B cell (primary cell): ENCODE measurements at regions not wholly inside any gene's neighbourhood (a gene's known extent, or its start where the extent isn't known, plus 50 kb on each side); places are given as distances from the start of the nearest gene placed in this dataset.

ENCODE experiments used
- ATAC-seq: fragments of 200-7000 bp; cut with Tn5 transposase; one replicate; pipeline ENCODE4 v1.10.0; 2021; ENCODE audit warnings: low read depth, mild to moderate bottlenecking, moderate number of reproducible peaks, moderate library complexity
- CTCF ChIA-PET: fragments of 350-600 bp; sonication (Branson Sonifier 250); formaldehyde crosslinking; loops from one replicate; lab custom pipeline; 2021; ENCODE audit warnings: antibody characterized with exemption, inconsistent platforms; lab: Charles Lee
- POLR2A ChIA-PET: fragments of 350-600 bp; sonication (Branson Sonifier 250); formaldehyde crosslinking; loops from one replicate; lab custom pipeline; 2021; ENCODE audit warnings: antibody characterized with exemption; lab: Charles Lee
- DNase-seq: peaks from one replicate; pipeline ENCODE4 v3.0.0; 2013
- H2AFZ ChIP-seq: 2 replicates; pipeline ENCODE4 v1.6.1; 2012; ENCODE audit warnings: mild to moderate bottlenecking, low read depth, low read length; ENCODE audit not compliant: insufficient read depth, poor library complexity, severe bottlenecking
- H3K27ac ChIP-seq, 2 donors: 1 replicate in 1 of 2; 2 replicates in 1 of 2; pipeline ENCODE4 v1.5.1; 2012 to 2013; ENCODE audit warnings: low read length in 2 of 2, mild to moderate bottlenecking in 2 of 2, moderate library complexity in 1 of 2
- H3K27me3 ChIP-seq, 4 experiments: fragments of 200-600 bp in 1 of 4; sonication (generic) in 1 of 4; replicated peaks in 1 of 4; 1 replicate in 2 of 4; 2 replicates in 2 of 4; pipeline versions ENCODE4 v1.6.1 to v1.7.0; 2013 to 2016; ENCODE audit warnings: low read length in 3 of 4, mild to moderate bottlenecking in 2 of 4, mixed read lengths in 1 of 4, moderate library complexity in 1 of 4; ENCODE audit not compliant: insufficient read depth in 4 of 4, control insufficient read depth in 3 of 4; ENCODE audit errors: control extremely low read depth in 1 of 4
- H3K36me3 ChIP-seq, 2 experiments: replicated peaks in 1 of 2; 1 replicate in 1 of 2; 2 replicates in 1 of 2; pipeline versions ENCODE4 v1.6.1 to v1.7.1; 2013; ENCODE audit warnings: low read length in 1 of 2; ENCODE audit not compliant: insufficient read depth in 2 of 2, control insufficient read depth in 1 of 2; ENCODE audit errors: control extremely low read depth in 1 of 2, extremely low read depth in 1 of 2
- H3K4me1 ChIP-seq, 2 donors: fragments of 200-600 bp in 1 of 2; sonication (generic) in 1 of 2; 1 replicate in 1 of 2; 2 replicates in 1 of 2; pipeline versions ENCODE4 v1.5.1 to v1.6.1; 2013 to 2017; ENCODE audit warnings: low read length in 2 of 2; ENCODE audit not compliant: control insufficient read depth in 2 of 2, insufficient read depth in 2 of 2
- H3K4me2 ChIP-seq: replicated peaks from 2 replicates; pipeline ENCODE3; 2012; ENCODE audit warnings: mild to moderate bottlenecking, low read depth, low read length; ENCODE audit not compliant: poor library complexity, severe bottlenecking
- H3K4me3 ChIP-seq, 5 experiments: fragments of 200-600 bp in 1 of 5; sonication (generic) in 1 of 5; 1 replicate in 3 of 5; 2 replicates in 2 of 5; pipeline versions ENCODE4 v1.5.1 to v1.7.0; 2011 to 2016; ENCODE audit warnings: low read length in 4 of 5, mild to moderate bottlenecking in 4 of 5, low read depth in 2 of 5, control low read depth in 1 of 5, moderate library complexity in 1 of 5; ENCODE audit not compliant: insufficient read depth in 1 of 5; ENCODE audit errors: control extremely low read depth in 1 of 5, extremely low read depth in 1 of 5
- H3K79me2 ChIP-seq: fragments of 200-600 bp; sonication (generic); one replicate; pipeline ENCODE4 v1.6.0; 2016; ENCODE audit warnings: low read length; ENCODE audit not compliant: control insufficient read depth, insufficient read depth
- H3K9ac ChIP-seq: fragments of 200-600 bp; sonication (generic); 2 replicates; pipeline ENCODE4 v1.6.1; 2017; ENCODE audit warnings: mild to moderate bottlenecking, low read length, moderate library complexity
- H3K9me3 ChIP-seq, 3 donors: one replicate each; pipeline versions ENCODE4 v1.6.1 to v1.7.1; 2013; ENCODE audit warnings: low read length in 2 of 3; ENCODE audit not compliant: control insufficient read depth in 2 of 3, insufficient read depth in 1 of 3; ENCODE audit errors: control extremely low read depth in 1 of 3
- H4K20me1 ChIP-seq: 2 replicates; pipeline ENCODE4 v1.6.0; 2012; ENCODE audit warnings: mild to moderate bottlenecking, low read length; ENCODE audit not compliant: insufficient read depth, control insufficient read depth, poor library complexity, severe bottlenecking
- H3K27ac Mint-ChIP-seq: one replicate; pipeline ENCODE4 v1.8.0; 2021; ENCODE audit warnings: mixed read lengths
- H3K27me3 Mint-ChIP-seq: one replicate; pipeline ENCODE4 v1.8.0; 2021; ENCODE audit warnings: mixed read lengths
- H3K4me1 Mint-ChIP-seq: one replicate; pipeline ENCODE4 v1.8.0; 2021; ENCODE audit warnings: mixed read lengths
- H3K4me3 Mint-ChIP-seq: one replicate; pipeline ENCODE4 v1.8.0; 2021; ENCODE audit warnings: mixed read lengths
- H3K9me3 Mint-ChIP-seq: one replicate; pipeline ENCODE4 v1.8.0; 2022; ENCODE audit warnings: mixed read lengths; ENCODE audit not compliant: insufficient read depth
- EZH2 ChIP-seq: IDR thresholded peaks from 2 replicates; pipeline ENCODE4 v1.6.1; 2012; ENCODE audit warnings: borderline replicate concordance, low read depth, mild to moderate bottlenecking, moderate library complexity, low read length; ENCODE audit not compliant: insufficient read depth, poor library complexity, severe bottlenecking
- WGBS: methylation state at CpG from one replicate; pipeline ENCODE4 v1.1.5; 2013; ENCODE audit warnings: missing lambda C conversion rate; ENCODE audit not compliant: insufficient coverage; 5-methylcytosine and 5-hydroxymethylcytosine counted together
- intact Hi-C: fragments of 100-400 bp; cut with micrococcal nuclease; formaldehyde crosslinking; loops from one replicate; pipeline ENCODE4 v1.10.0; 2022
- TF ChIP-seq, protein P1 (sequence below): fragments of 200-600 bp; IDR thresholded peaks from one replicate; pipeline ENCODE4 v1.8.0; 2022; ENCODE audit warnings: antibody characterized with exemption, mild to moderate bottlenecking

DNA sequence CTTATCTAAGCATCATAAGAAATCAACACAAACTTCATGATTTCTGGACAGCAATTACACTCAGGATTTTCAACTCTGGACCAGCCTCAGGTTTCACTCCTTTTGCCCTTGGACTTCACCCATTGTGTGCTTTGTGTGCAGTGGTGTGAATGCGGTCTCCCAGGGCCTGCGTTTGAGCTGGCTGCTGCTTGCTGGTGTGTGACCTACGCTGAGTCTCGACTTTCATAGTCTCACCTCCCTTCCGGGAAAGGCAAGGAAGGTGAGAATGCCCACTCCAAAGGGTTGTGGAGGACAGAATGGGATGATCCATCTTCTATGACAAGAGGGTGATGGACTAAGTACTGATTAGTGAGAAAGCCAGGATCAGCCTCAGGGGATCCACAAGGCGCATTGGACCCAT lies 228.8 kb downstream of the C12orf75 start:
- DNase-seq, result no peak
- H2AFZ ChIP-seq, result no peak overlapping the region
- no peaks in the 10 kb centered on the region for H3K4me1 Mint-ChIP-seq
- H3K27ac ChIP-seq, result no peak overlapping the region
- no peak overlapping the region for H3K4me2 ChIP-seq
- H3K36me3 ChIP-seq, result no peaks in the 10 kb centered on the region
- no peaks in the 10 kb centered on the region for H3K9me3 Mint-ChIP-seq
- H3K27ac Mint-ChIP-seq, result no peak overlapping the region
- no peak overlapping the region for H3K4me3 ChIP-seq
- no peaks in the 10 kb centered on the region for H3K4me1 ChIP-seq
- ATAC-seq, result no peak
- TF ChIP-seq, protein P1, sequence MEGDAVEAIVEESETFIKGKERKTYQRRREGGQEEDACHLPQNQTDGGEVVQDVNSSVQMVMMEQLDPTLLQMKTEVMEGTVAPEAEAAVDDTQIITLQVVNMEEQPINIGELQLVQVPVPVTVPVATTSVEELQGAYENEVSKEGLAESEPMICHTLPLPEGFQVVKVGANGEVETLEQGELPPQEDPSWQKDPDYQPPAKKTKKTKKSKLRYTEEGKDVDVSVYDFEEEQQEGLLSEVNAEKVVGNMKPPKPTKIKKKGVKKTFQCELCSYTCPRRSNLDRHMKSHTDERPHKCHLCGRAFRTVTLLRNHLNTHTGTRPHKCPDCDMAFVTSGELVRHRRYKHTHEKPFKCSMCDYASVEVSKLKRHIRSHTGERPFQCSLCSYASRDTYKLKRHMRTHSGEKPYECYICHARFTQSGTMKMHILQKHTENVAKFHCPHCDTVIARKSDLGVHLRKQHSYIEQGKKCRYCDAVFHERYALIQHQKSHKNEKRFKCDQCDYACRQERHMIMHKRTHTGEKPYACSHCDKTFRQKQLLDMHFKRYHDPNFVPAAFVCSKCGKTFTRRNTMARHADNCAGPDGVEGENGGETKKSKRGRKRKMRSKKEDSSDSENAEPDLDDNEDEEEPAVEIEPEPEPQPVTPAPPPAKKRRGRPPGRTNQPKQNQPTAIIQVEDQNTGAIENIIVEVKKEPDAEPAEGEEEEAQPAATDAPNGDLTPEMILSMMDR, result no peak
- no peak for TF ChIP-seq EZH2
- no peaks in the 10 kb centered on the region for H4K20me1 ChIP-seq
- CTCF ChIA-PET, result no interaction called here
- peaks cover 8% of the 10 kb centered on the region for H3K27me3 Mint-ChIP-seq
- POLR2A ChIA-PET, result no interaction called here
- H3K9me3 ChIP-seq, result no peaks in the 10 kb centered on the region
- WGBS, result 96% methylated on average over 6 of the region's 6 CpGs
- no peak overlapping the region for H3K9ac ChIP-seq
- H3K4me3 Mint-ChIP-seq, result no peak overlapping the region
- peaks cover 0 to 4% (median 0%) of the 10 kb centered on the region in 4 experiments for H3K27me3 ChIP-seq
- intact Hi-C loops, result no loop called here
- H3K79me2 ChIP-seq, result no peaks in the 10 kb centered on the region

DNA sequence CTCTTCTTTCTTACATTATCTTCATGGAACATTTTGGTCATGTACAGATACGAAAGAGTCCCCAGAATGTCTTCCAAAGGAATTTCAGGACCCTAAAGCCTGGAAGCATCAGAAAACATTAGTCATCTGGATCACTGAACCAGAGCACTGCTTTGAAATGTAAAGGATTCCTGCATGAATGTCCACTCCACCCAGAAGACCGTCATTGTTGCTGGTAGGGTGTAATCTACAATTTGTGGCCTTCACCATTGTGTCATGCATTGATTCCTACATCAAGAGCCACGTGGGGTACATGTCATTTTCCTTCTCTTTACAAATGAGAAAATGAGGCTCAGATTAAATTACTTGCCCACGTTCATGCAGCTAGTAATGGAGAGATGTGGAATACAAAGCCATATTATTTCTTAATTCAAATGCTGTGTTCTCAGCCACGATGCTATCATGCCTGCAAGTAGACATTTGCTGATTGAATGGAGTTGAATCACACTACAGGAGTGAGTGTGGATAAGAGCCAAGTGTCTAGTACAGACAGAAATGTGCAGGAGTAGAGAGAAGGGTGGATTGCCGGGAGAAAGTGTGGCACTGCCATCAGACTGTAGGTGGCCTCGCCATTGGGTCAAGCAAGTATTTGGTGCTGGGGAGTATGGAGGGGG lies 231.2 kb downstream of the C12orf75 start:
- H3K9me3 ChIP-seq, result no peaks in the 10 kb centered on the region
- no peak overlapping the region for H3K4me3 Mint-ChIP-seq
- POLR2A ChIA-PET, result no interaction called here
- H3K4me2 ChIP-seq, result no peak overlapping the region
- 81% methylated on average over 4 of the region's 7 CpGs for WGBS
- peaks cover 0 to 4% (median 0%) of the 10 kb centered on the region in 4 experiments for H3K27me3 ChIP-seq
- no peaks in the 10 kb centered on the region for H3K36me3 ChIP-seq
- no peak for TF ChIP-seq EZH2
- TF ChIP-seq, protein P1, result no peak
- intact Hi-C loops, result no loop called here
- ATAC-seq (no peak), DNase-seq (no peak)
- no peaks in the 10 kb centered on the region for H3K4me1 ChIP-seq
- H3K27me3 Mint-ChIP-seq, result peaks cover 8% of the 10 kb centered on the region
- no peak overlapping the region for H3K27ac ChIP-seq
- no peak overlapping the region for H2AFZ ChIP-seq
- H3K4me3 ChIP-seq, result no peak overlapping the region
- no peaks in the 10 kb centered on the region for H4K20me1 ChIP-seq
- no peaks in the 10 kb centered on the region for H3K79me2 ChIP-seq
- CTCF ChIA-PET, result no interaction called here
- no peak overlapping the region for H3K27ac Mint-ChIP-seq
- H3K9ac ChIP-seq, result no peak overlapping the region
- H3K9me3 Mint-ChIP-seq, result no peaks in the 10 kb centered on the region
- no peaks in the 10 kb centered on the region for H3K4me1 Mint-ChIP-seq
